ENCODE measurements at regions not wholly inside any gene's neighbourhood (a gene's known extent, or its start where the extent isn't known, plus 50 kb on each side); places are given as distances from the start of the nearest gene placed in this dataset.

DNA sequence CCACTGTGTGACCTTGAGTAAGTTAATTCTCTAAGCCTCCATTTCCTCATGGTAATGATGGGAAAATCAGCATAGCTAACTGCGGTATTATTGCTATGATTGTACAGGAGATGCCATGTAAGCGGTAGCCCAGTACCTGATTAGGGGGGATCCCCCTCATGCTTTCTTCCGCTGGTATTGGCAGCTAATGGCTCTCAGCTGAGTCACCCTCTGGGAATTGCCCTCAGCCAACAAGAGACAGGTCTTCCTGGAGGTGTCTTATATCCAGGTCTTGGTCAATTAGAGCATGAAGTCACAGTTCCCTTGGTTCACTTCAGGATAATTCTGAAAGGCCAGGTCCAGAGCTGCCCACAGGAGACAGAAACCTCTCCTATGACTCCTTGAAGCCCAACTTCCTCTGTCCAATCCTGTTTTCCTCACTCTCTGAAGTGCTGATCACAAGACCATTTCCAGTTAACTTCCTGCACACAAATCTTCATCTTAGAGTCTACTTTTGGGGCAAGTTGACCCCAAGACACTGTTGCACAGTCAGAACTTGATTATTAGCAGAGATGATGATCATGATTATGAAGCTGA lies 724.7 kb upstream of the ZNF385D start:
- Histone ChIP-seq H3K36me3 (ENCODE audit: control insufficient read depth in 2 of 2, extremely low read depth in 1 of 2, insufficient read depth in 2 of 2, low read length in 2 of 2) (no peaks in the 10 kb centered on the region), H3K27me3 (ENCODE audit: control insufficient read depth in 2 of 2, insufficient read depth in 2 of 2, low read length in 2 of 2) (no peaks in the 10 kb centered on the region), H3K27ac (ENCODE audit: insufficient read depth, low read depth, low read length) (no peak overlapping the region), H3K9me3 (replicated peaks; ENCODE audit: control insufficient read depth, insufficient read depth, low read length) (no peaks in the 10 kb centered on the region), H4K20me1 (replicated peaks; ENCODE audit: control insufficient read depth, extremely low read depth, insufficient read depth, low read length) (no peaks in the 10 kb centered on the region), H3K4me2 (ENCODE audit: insufficient read depth, low read length) (no peak overlapping the region), H3K4me1 (ENCODE audit: control insufficient read depth, extremely low read depth, insufficient read depth, low read length) (no peaks in the 10 kb centered on the region), H3K4me3 (replicated peaks in 1 of 3; ENCODE audit: insufficient read depth in 1 of 3, low read depth in 1 of 3, low read length in 3 of 3) (no peak overlapping the region), H2AFZ (ENCODE audit: low read depth, low read length) (no peak overlapping the region), H3K9ac (replicated peaks; ENCODE audit: extremely low read depth, insufficient read depth, low read length) (no peak overlapping the region), H3K79me2 (ENCODE audit: control insufficient read depth, insufficient read depth, low read length) (no peaks in the 10 kb centered on the region), H3K9me1 (replicated peaks; ENCODE audit: control insufficient read depth, extremely low read depth, insufficient read depth, low read length) (no peaks in the 10 kb centered on the region)
- DNase-seq (ENCODE audit: low read depth, low spot score) (no peak), FAIRE-seq (no peak)
- POLR2A ChIA-PET = no interaction called here
- intact Hi-C loops (cut with micrococcal nuclease) = no loop called here
- CTCF ChIA-PET = no interaction called here
- TF ChIP-seq POLR2AphosphoS5 (IDR thresholded peaks at IDR 0.05; ENCODE audit: insufficient read depth, low read depth, low read length) (no peak), MYC (IDR thresholded peaks at IDR 0.05; ENCODE audit: low read depth, low read length) (no peak)
- dilution Hi-C loops (cut with MboI; ENCODE audit: extremely low pct_ligation_motif_present, low sequenced_read_pairs) = no loop called here
- BruUV-seq (replicated peaks) = no TSS peak

DNA sequence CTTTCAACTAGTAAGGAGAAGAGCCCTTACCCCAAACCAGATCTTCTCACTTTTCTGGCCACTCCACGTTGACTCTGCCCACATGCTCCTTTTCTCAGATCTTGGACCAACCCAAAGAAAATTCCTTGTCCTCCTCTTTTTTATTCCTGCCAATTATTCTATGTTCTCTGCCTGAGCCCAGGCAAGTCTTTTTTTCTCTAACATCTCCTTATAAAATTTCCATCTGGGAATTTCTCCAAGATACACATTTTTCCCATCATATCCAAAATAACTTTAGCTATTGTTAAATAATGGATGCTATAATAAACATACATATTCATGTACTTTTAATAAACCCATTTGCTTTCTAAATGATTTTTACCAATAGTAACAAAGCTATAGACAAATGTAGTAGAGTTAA lies 726.0 kb upstream of the ZNF385D start:
- H3K4me2 ChIP-seq (ENCODE audit: insufficient read depth, low read length) = no peak overlapping the region
- POLR2A ChIA-PET = no interaction called here
- TF ChIP-seq, protein P1, sequence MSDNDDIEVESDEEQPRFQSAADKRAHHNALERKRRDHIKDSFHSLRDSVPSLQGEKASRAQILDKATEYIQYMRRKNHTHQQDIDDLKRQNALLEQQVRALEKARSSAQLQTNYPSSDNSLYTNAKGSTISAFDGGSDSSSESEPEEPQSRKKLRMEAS (IDR thresholded peaks at IDR 0.05; ENCODE audit: insufficient read depth, insufficient read length) = no peak
- TF ChIP-seq GATA2 (IDR thresholded peaks at IDR 0.05; ENCODE audit: insufficient read depth, insufficient read length, low read depth, low read length) (no peak), EZH2 (IDR thresholded peaks at IDR 0.05; ENCODE audit: borderline replicate concordance, low read depth, low read length, severe bottlenecking) (no peak), POLR2A (IDR thresholded peaks at IDR 0.05; ENCODE audit: low read depth, low read length) (no peak), JUN (IDR thresholded peaks at IDR 0.05; ENCODE audit: borderline replicate concordance, insufficient read depth, insufficient read length, low read depth) (no peak), MYC (IDR thresholded peaks at IDR 0.05; ENCODE audit: low read depth, low read length) (no peak), POLR2AphosphoS5 (IDR thresholded peaks at IDR 0.05; ENCODE audit: insufficient read depth, low read depth, low read length) (no peak), FOS (IDR thresholded peaks at IDR 0.05; ENCODE audit: borderline replicate concordance, insufficient read depth, low read length) (no peak)
- TF ChIP-seq, protein P2, sequence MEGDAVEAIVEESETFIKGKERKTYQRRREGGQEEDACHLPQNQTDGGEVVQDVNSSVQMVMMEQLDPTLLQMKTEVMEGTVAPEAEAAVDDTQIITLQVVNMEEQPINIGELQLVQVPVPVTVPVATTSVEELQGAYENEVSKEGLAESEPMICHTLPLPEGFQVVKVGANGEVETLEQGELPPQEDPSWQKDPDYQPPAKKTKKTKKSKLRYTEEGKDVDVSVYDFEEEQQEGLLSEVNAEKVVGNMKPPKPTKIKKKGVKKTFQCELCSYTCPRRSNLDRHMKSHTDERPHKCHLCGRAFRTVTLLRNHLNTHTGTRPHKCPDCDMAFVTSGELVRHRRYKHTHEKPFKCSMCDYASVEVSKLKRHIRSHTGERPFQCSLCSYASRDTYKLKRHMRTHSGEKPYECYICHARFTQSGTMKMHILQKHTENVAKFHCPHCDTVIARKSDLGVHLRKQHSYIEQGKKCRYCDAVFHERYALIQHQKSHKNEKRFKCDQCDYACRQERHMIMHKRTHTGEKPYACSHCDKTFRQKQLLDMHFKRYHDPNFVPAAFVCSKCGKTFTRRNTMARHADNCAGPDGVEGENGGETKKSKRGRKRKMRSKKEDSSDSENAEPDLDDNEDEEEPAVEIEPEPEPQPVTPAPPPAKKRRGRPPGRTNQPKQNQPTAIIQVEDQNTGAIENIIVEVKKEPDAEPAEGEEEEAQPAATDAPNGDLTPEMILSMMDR (IDR thresholded peaks at IDR 0.05; ENCODE audit: extremely low read depth in 1 of 2, insufficient read depth in 1 of 2, low read depth in 1 of 2, low read length in 2 of 2) = no peak
- no peaks in the 10 kb centered on the region for H3K9me3 ChIP-seq (replicated peaks; ENCODE audit: control insufficient read depth, insufficient read depth, low read length)
- CTCF ChIA-PET = no interaction called here
- H2AFZ ChIP-seq (ENCODE audit: low read depth, low read length) = no peak overlapping the region
- no peaks in the 10 kb centered on the region for H3K79me2 ChIP-seq (ENCODE audit: control insufficient read depth, insufficient read depth, low read length)
- H3K27me3 ChIP-seq (ENCODE audit: control insufficient read depth in 2 of 2, insufficient read depth in 2 of 2, low read length in 2 of 2) = no peaks in the 10 kb centered on the region
- no peak for FAIRE-seq
- no peak overlapping the region for H3K9ac ChIP-seq (replicated peaks; ENCODE audit: extremely low read depth, insufficient read depth, low read length)
- no peak overlapping the region for H3K4me3 ChIP-seq (replicated peaks in 1 of 3; ENCODE audit: insufficient read depth in 1 of 3, low read depth in 1 of 3, low read length in 3 of 3)
- no peaks in the 10 kb centered on the region for H3K36me3 ChIP-seq (ENCODE audit: control insufficient read depth in 2 of 2, extremely low read depth in 1 of 2, insufficient read depth in 2 of 2, low read length in 2 of 2)
- no TSS peak for BruUV-seq (replicated peaks)
- H3K4me1 ChIP-seq (ENCODE audit: control insufficient read depth, extremely low read depth, insufficient read depth, low read length) = no peaks in the 10 kb centered on the region
- H3K9me1 ChIP-seq (replicated peaks; ENCODE audit: control insufficient read depth, extremely low read depth, insufficient read depth, low read length) = no peaks in the 10 kb centered on the region
- H4K20me1 ChIP-seq (replicated peaks; ENCODE audit: control insufficient read depth, extremely low read depth, insufficient read depth, low read length) = no peaks in the 10 kb centered on the region
- H3K27ac ChIP-seq (ENCODE audit: insufficient read depth, low read depth, low read length) = no peak overlapping the region
- no peak for DNase-seq (ENCODE audit: low read depth, low spot score)
- intact Hi-C loops (cut with micrococcal nuclease) (no loop called here), dilution Hi-C loops (cut with MboI; ENCODE audit: extremely low pct_ligation_motif_present, low sequenced_read_pairs) (no loop called here)

All from endothelial cell of umbilical vein (primary cell).